ENCODE measurements at regions not wholly inside any gene's neighbourhood (a gene's known extent, or its start where the extent isn't known, plus 50 kb on each side); places are given as distances from the start of the nearest gene placed in this dataset.

GRCh38 chr5:105872569-105873270 lies 1798.0 kb downstream of the EFNA5 start:
- H2BK120ac ChIP-seq (ENCODE audit: low read depth, low read length, poor library complexity, severe bottlenecking) = no peak overlapping the region
- H3K27ac ChIP-seq (ENCODE audit: insufficient read length, low read depth, low read length) = no peak overlapping the region
- no peak overlapping the region for H4K8ac ChIP-seq (replicated peaks; ENCODE audit: insufficient read length, low read depth, low read length)
- no peak overlapping the region for H2BK15ac ChIP-seq (ENCODE audit: low read depth, low read length)
- no peaks in the 10 kb centered on the region for H3K4me1 ChIP-seq (ENCODE audit: insufficient read depth, low read length)
- H2AK5ac ChIP-seq (ENCODE audit: insufficient read length, low read length) = no peak overlapping the region
- TF ChIP-seq CTCF (conservative IDR thresholded peaks at IDR 0.05) = no peak
- no peak overlapping the region for H4K91ac ChIP-seq (ENCODE audit: insufficient read length, low read depth, low read length)
- Mint-ChIP-seq H3K27ac (no peak overlapping the region), H3K4me3 (no peak overlapping the region), H3K36me3 (ENCODE audit: insufficient read depth in 1 of 3, low read depth in 3 of 3) (no peaks in the 10 kb centered on the region; a peak in 2 of 7 replicates), H3K9me3 (no peaks in the 10 kb centered on the region), H3K4me1 (no peaks in the 10 kb centered on the region; a peak in 1 of 4 replicates), H3K27me3 (ENCODE audit: low read depth) (no peaks in the 10 kb centered on the region)
- H3K4ac ChIP-seq (ENCODE audit: low read depth, low read length) = no peak overlapping the region
- H3K79me2 ChIP-seq (ENCODE audit: insufficient read depth, low read length) = no peaks in the 10 kb centered on the region
- no peak overlapping the region for H2BK5ac ChIP-seq (ENCODE audit: insufficient read length, low read length)
- H3K18ac ChIP-seq (ENCODE audit: insufficient read length, low read depth, low read length) = no peak overlapping the region
- no peak overlapping the region for H2BK20ac ChIP-seq (ENCODE audit: low read depth, low read length, poor library complexity, severe bottlenecking)
- no peak overlapping the region for H3K23ac ChIP-seq (ENCODE audit: insufficient read length, low read depth, low read length)
- H3K9ac ChIP-seq (ENCODE audit: extremely low read depth, insufficient read length, low read length) = no peak overlapping the region
- no CpG with 5 or more reads among the region's 15 CpGs for WGBS (ENCODE audit: extremely low coverage, insufficient read length, low lambda C conversion rate)
- H4K20me1 ChIP-seq (ENCODE audit: control insufficient read depth, insufficient read depth, insufficient read length) = no peaks in the 10 kb centered on the region
- H3T11ph ChIP-seq (ENCODE audit: low read length) = no peak overlapping the region
- H3K9me3 ChIP-seq (ENCODE audit: control insufficient read depth, low read depth, low read length) = no peaks in the 10 kb centered on the region
- no peak for DNase-seq
- H3K27me3 ChIP-seq (ENCODE audit: insufficient read depth, low read length) = no peaks in the 10 kb centered on the region
- no peak overlapping the region for H2BK12ac ChIP-seq (ENCODE audit: insufficient read length, low read depth, low read length)
- H4K5ac ChIP-seq (ENCODE audit: insufficient read length, low read depth, low read length) = no peak overlapping the region
- no peak overlapping the region for H3K56ac ChIP-seq (ENCODE audit: insufficient read length, low read depth, low read length)
- H3K79me1 ChIP-seq (ENCODE audit: insufficient read depth, low read depth, low read length, poor library complexity, severe bottlenecking) = no peaks in the 10 kb centered on the region
- no peak overlapping the region for H2AFZ ChIP-seq (ENCODE audit: low read length)
- no peaks in the 10 kb centered on the region for H3K23me2 ChIP-seq (ENCODE audit: insufficient read length, low read depth, low read length, poor library complexity, severe bottlenecking)
- no peak overlapping the region for H3K4me2 ChIP-seq (ENCODE audit: insufficient read depth, insufficient read length, low read length)
- H3K14ac ChIP-seq (ENCODE audit: insufficient read depth, low read length) = no peak overlapping the region
